ENCODE measurements at regions not wholly inside any gene's neighbourhood (a gene's known extent, or its start where the extent isn't known, plus 50 kb on each side); places are given as distances from the start of the nearest gene placed in this dataset.
"Not testable (repeated sequence)": the region's sequence is repeated elsewhere in the genome, so short reads cannot be mapped to it uniquely, and the experiment has no call there.

GRCh38 chr15:35282965-35283496, 197.9 kb upstream of the NANOGP8 start:
- DNase-seq (ENCODE audit: low spot score) = no peak

GRCh38 chr15:35281515-35281914, 196.4 kb upstream of the NANOGP8 start:
- DNase-seq (ENCODE audit: low spot score) = no peak

GRCh38 chr15:35279811-35280210, 194.7 kb upstream of the NANOGP8 start:
- no peak for DNase-seq (ENCODE audit: low spot score)

GRCh38 chr15:35271371-35272043, 186.4 kb upstream of the NANOGP8 start:
- DNase-seq (ENCODE audit: low spot score) = no peak

GRCh38 chr15:35260941-35261340, 175.8 kb upstream of the NANOGP8 start:
- no peak for DNase-seq (ENCODE audit: low spot score)

GRCh38 chr15:35260274-35260673, 175.2 kb upstream of the NANOGP8 start:
- not testable (repeated sequence) for DNase-seq (ENCODE audit: low spot score)

- no peak for DNase-seq (ENCODE audit: low spot score)
These were observed 171.5 kb upstream of the NANOGP8 start for GRCh38 chr15:35256551-35256950.

GRCh38 chr15:35256141-35256540, 171.0 kb upstream of the NANOGP8 start:
- DNase-seq (ENCODE audit: low spot score) = no peak

GRCh38 chr15:35254908-35255307, 169.8 kb upstream of the NANOGP8 start:
- DNase-seq (ENCODE audit: low spot score) = not testable (repeated sequence)

- DNase-seq (ENCODE audit: low spot score) = no peak
These were observed 169.0 kb upstream of the NANOGP8 start for GRCh38 chr15:35254062-35254461.

- DNase-seq (ENCODE audit: low spot score) = peak; percentile 16
These were observed 167.3 kb upstream of the NANOGP8 start for GRCh38 chr15:35252351-35252865.

- DNase-seq (ENCODE audit: low spot score) = no peak
These were observed 162.1 kb upstream of the NANOGP8 start for GRCh38 chr15:35247150-35247549.

- no peak for DNase-seq (ENCODE audit: low spot score)
These were observed 161.4 kb upstream of the NANOGP8 start for GRCh38 chr15:35246451-35246850.

- DNase-seq (ENCODE audit: low spot score) = not testable (repeated sequence)
These were observed 160.6 kb upstream of the NANOGP8 start for GRCh38 chr15:35245681-35246080.

- no peak for DNase-seq (ENCODE audit: low spot score)
These were observed 159.1 kb upstream of the NANOGP8 start for GRCh38 chr15:35244227-35244626.

- no peak for DNase-seq (ENCODE audit: low spot score)
These were observed 158.7 kb upstream of the NANOGP8 start for GRCh38 chr15:35243758-35244157.

GRCh38 chr15:35239693-35240092, 154.6 kb upstream of the NANOGP8 start:
- not testable (repeated sequence) for DNase-seq (ENCODE audit: low spot score)

- DNase-seq (ENCODE audit: low spot score) = not testable (repeated sequence)
These were observed 153.4 kb upstream of the NANOGP8 start for GRCh38 chr15:35238448-35238847.

GRCh38 chr15:35229085-35229484, 144.0 kb upstream of the NANOGP8 start:
- no peak for DNase-seq (ENCODE audit: low spot score)

- no peak for DNase-seq (ENCODE audit: low spot score)
These were observed 133.1 kb upstream of the NANOGP8 start for GRCh38 chr15:35218215-35218614.

- DNase-seq (ENCODE audit: low spot score) = no peak
These were observed 130.0 kb upstream of the NANOGP8 start for GRCh38 chr15:35215093-35215492.

- no peak for DNase-seq (ENCODE audit: low spot score)
These were observed 126.3 kb upstream of the NANOGP8 start for GRCh38 chr15:35211240-35211902.

- DNase-seq (ENCODE audit: low spot score) = no peak
These were observed 125.3 kb upstream of the NANOGP8 start for GRCh38 chr15:35210370-35210769.

Measured in putamen (tissue), 1 donor.